ENCODE measurements at regions not wholly inside any gene's neighbourhood (a gene's known extent, or its start where the extent isn't known, plus 50 kb on each side); places are given as distances from the start of the nearest gene placed in this dataset.

DNA sequence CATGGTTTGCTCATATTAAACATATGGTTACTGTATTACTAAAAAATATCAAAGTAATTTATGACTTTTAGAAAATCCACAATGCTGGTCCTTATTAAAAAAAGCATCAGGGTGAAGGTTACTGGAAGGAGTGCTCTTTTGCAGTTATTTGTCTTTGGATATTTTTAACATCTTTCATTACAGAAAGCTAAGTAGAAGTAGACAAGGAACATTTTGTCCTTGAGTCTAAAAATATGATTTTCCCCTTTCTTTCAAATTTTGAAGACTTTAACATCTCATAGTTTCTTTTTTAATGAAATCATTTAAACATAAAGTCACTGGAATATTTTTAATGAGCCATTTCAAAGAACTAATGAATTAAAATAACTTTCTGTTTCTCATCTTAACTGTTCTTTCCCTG is 110.1 kb upstream of the TNS3 start:
- Histone ChIP-seq H3K27me3 (ENCODE audit: insufficient read depth, low read length) (no peaks in the 10 kb centered on the region), H2AFZ (ENCODE audit: low read length, unreplicated experiment) (no peak overlapping the region), H3K79me2 (ENCODE audit: control insufficient read depth, insufficient read depth, low read length, unreplicated experiment) (no peaks in the 10 kb centered on the region), H3K4me1 (ENCODE audit: control insufficient read depth, insufficient read depth, low read length, unreplicated experiment) (peaks cover 6% of the 10 kb centered on the region), H3K4me3 (ENCODE audit: low read depth, low read length) (no peak overlapping the region), H3K36me3 (ENCODE audit: insufficient read depth, low read length) (no peaks in the 10 kb centered on the region), H3K27ac (ENCODE audit: low read depth, low read length) (no peak overlapping the region)

GRCh38 chr7:47690902-47691558 is 109.1 kb upstream of the TNS3 start:
- Histone ChIP-seq H2AFZ (ENCODE audit: low read length, unreplicated experiment) (no peak overlapping the region), H3K27ac (ENCODE audit: low read depth, low read length) (peak overlapping the region; percentile 54)

DNA sequence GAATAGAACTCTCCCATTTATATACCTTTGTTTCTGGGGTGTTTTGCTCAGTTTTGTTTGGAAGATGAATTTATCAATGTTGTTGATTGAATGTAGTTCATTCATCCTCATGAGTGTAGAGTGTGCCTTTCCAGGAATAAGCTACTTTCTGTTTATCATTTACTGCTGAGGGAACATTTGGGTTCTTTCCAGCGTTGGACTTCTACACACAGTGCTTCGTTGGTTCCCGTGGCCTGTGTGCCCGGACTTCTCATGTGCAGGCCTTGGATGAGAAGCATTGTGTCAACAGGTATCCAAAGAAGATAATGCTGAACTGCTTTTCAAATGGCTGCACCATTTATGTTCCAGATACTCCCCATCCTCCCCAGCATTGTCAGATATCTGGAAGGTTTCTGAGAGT is 107.6 kb upstream of the TNS3 start:
- H3K27me3 ChIP-seq (ENCODE audit: insufficient read depth, low read length): no peaks in the 10 kb centered on the region
- H3K4me1 ChIP-seq (ENCODE audit: control insufficient read depth, insufficient read depth, low read length, unreplicated experiment): peaks cover 6% of the 10 kb centered on the region
- H3K79me2 ChIP-seq (ENCODE audit: control insufficient read depth, insufficient read depth, low read length, unreplicated experiment): no peaks in the 10 kb centered on the region
- no peak overlapping the region for H3K27ac ChIP-seq (ENCODE audit: low read depth, low read length)
- H2AFZ ChIP-seq (ENCODE audit: low read length, unreplicated experiment): no peak overlapping the region
- no peak overlapping the region for H3K4me3 ChIP-seq (ENCODE audit: low read depth, low read length)
- no peaks in the 10 kb centered on the region for H3K36me3 ChIP-seq (ENCODE audit: insufficient read depth, low read length)

More at GRCh38 chr7:47690902-47691558, 109.1 kb upstream of the TNS3 start:
- Histone ChIP-seq H3K4me1 (ENCODE audit: control insufficient read depth, insufficient read depth, low read length, unreplicated experiment) (peaks cover 6% of the 10 kb centered on the region), H3K79me2 (ENCODE audit: control insufficient read depth, insufficient read depth, low read length, unreplicated experiment) (no peaks in the 10 kb centered on the region), H3K4me3 (ENCODE audit: low read depth, low read length) (no peak overlapping the region), H3K27me3 (ENCODE audit: insufficient read depth, low read length) (no peaks in the 10 kb centered on the region), H3K36me3 (ENCODE audit: insufficient read depth, low read length) (no peaks in the 10 kb centered on the region)

DNA sequence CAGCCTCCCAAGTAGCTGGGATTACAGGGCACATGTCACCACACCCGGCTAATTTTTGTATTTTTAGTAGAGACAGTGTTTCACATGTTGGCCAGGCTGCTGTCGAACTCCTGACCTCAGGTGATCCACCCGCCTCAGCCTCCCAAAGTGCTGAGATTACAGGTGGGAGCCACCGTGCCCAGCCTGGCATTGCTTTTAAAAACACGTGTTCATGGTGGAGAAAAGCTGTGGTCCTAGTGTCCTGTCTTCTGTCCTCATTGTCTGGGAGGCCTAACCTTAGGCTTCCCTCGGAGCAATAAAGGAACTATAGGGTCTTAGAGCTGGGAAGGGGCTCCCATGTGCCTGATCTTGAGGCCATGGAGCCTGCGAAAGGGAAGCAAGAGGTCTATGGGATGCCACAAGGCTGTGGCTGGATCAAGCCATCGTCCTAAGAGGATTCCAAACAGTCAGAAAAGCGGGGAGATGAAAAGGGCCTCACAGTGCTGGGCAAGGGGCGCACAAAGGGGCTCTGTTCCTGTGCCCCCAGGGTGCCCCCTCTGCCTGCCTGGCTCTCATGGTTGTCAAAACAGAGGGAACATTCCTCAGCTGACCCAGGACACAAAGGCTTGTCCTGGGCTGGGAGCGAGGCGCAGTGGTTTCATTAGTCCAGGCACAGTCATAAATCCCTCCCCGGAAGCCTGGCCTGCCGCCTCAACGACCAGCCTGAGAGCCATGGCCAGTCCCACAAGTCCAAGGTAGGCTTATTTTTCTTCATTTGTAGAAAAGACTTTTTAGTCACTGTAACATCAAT is 106.6 kb upstream of the TNS3 start:
- no peak overlapping the region for H3K27ac ChIP-seq (ENCODE audit: low read depth, low read length)
- no peak overlapping the region for H3K4me3 ChIP-seq (ENCODE audit: low read depth, low read length)
- no peaks in the 10 kb centered on the region for H3K36me3 ChIP-seq (ENCODE audit: insufficient read depth, low read length)
- peaks cover 6% of the 10 kb centered on the region for H3K4me1 ChIP-seq (ENCODE audit: control insufficient read depth, insufficient read depth, low read length, unreplicated experiment)
- no peak overlapping the region for H2AFZ ChIP-seq (ENCODE audit: low read length, unreplicated experiment)
- no peaks in the 10 kb centered on the region for H3K27me3 ChIP-seq (ENCODE audit: insufficient read depth, low read length)
- no peaks in the 10 kb centered on the region for H3K79me2 ChIP-seq (ENCODE audit: control insufficient read depth, insufficient read depth, low read length, unreplicated experiment)

GRCh38 chr7:47685712-47686376 is 103.9 kb upstream of the TNS3 start:
- Histone ChIP-seq H3K4me1 (ENCODE audit: control insufficient read depth, insufficient read depth, low read length, unreplicated experiment) (peaks cover under 1% of the 10 kb centered on the region), H3K36me3 (ENCODE audit: insufficient read depth, low read length) (no peaks in the 10 kb centered on the region), H3K4me3 (ENCODE audit: low read depth, low read length) (no peak overlapping the region), H3K79me2 (ENCODE audit: control insufficient read depth, insufficient read depth, low read length, unreplicated experiment) (no peaks in the 10 kb centered on the region), H3K27me3 (ENCODE audit: insufficient read depth, low read length) (no peaks in the 10 kb centered on the region), H2AFZ (ENCODE audit: low read length, unreplicated experiment) (no peak overlapping the region), H3K27ac (ENCODE audit: low read depth, low read length) (no peak overlapping the region)

DNA sequence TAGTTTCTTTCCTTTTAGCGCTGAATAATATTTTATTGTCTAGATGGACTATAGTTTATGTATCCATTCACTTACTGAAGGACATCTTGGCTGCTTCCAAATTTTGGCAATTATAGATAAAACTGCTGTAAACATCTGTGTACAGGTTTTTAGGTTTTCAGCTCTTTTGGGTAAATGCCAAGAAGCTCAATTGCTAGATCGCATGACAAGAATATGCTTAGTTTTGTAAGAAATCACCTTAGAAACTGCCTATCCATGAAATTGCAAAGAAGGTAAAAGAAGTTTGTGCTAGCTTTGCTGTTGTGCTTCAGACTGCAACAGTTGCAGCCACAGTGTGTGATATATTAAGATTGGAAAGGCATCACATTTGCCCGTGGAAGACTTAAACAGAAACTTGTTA is 103.2 kb upstream of the TNS3 start:
- no peak overlapping the region for H3K4me3 ChIP-seq (ENCODE audit: low read depth, low read length)
- no peak overlapping the region for H3K27ac ChIP-seq (ENCODE audit: low read depth, low read length)
- no peaks in the 10 kb centered on the region for H3K79me2 ChIP-seq (ENCODE audit: control insufficient read depth, insufficient read depth, low read length, unreplicated experiment)
- no peak overlapping the region for H2AFZ ChIP-seq (ENCODE audit: low read length, unreplicated experiment)
- H3K27me3 ChIP-seq (ENCODE audit: insufficient read depth, low read length): no peaks in the 10 kb centered on the region
- no peaks in the 10 kb centered on the region for H3K4me1 ChIP-seq (ENCODE audit: control insufficient read depth, insufficient read depth, low read length, unreplicated experiment)
- no peaks in the 10 kb centered on the region for H3K36me3 ChIP-seq (ENCODE audit: insufficient read depth, low read length)

GRCh38 chr7:47684728-47685127 is 102.8 kb upstream of the TNS3 start:
- Histone ChIP-seq H2AFZ (ENCODE audit: low read length, unreplicated experiment) (no peak overlapping the region), H3K4me1 (ENCODE audit: control insufficient read depth, insufficient read depth, low read length, unreplicated experiment) (no peaks in the 10 kb centered on the region), H3K27me3 (ENCODE audit: insufficient read depth, low read length) (no peaks in the 10 kb centered on the region), H3K79me2 (ENCODE audit: control insufficient read depth, insufficient read depth, low read length, unreplicated experiment) (no peaks in the 10 kb centered on the region), H3K36me3 (ENCODE audit: insufficient read depth, low read length) (no peaks in the 10 kb centered on the region), H3K4me3 (ENCODE audit: low read depth, low read length) (no peak overlapping the region), H3K27ac (ENCODE audit: low read depth, low read length) (no peak overlapping the region)

- Histone ChIP-seq H2AFZ (ENCODE audit: low read length, unreplicated experiment) (no peak overlapping the region), H3K4me1 (ENCODE audit: control insufficient read depth, insufficient read depth, low read length, unreplicated experiment) (no peaks in the 10 kb centered on the region), H3K36me3 (ENCODE audit: insufficient read depth, low read length) (no peaks in the 10 kb centered on the region), H3K4me3 (ENCODE audit: low read depth, low read length) (no peak overlapping the region), H3K79me2 (ENCODE audit: control insufficient read depth, insufficient read depth, low read length, unreplicated experiment) (no peaks in the 10 kb centered on the region), H3K27ac (ENCODE audit: low read depth, low read length) (no peak overlapping the region), H3K27me3 (ENCODE audit: insufficient read depth, low read length) (no peaks in the 10 kb centered on the region)
Measured at GRCh38 chr7:47683485-47683898, 101.6 kb upstream of the TNS3 start.

DNA sequence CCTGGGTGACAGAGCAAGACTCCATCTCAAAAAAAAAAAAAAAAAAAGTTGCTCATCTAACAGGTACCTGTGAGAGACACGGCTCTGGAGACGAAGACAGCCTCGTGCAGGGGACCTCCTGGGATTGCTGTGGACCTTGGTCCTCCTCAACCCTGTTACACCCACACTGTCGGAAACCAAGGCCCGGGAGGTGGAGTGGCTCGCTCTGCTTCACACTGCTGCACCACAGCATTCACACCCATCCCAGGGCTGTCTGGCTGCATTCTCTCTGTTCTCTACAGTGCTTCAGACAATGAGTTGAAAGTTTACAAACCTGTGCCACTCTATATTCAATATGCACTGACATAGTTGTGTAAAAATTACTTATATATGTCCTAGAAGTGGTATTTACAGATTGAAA is 101.0 kb upstream of the TNS3 start:
- H3K4me1 ChIP-seq (ENCODE audit: control insufficient read depth, insufficient read depth, low read length, unreplicated experiment): no peaks in the 10 kb centered on the region

GRCh38 chr7:47681249-47681810 is 99.4 kb upstream of the TNS3 start:
- Histone ChIP-seq H3K4me3 (ENCODE audit: low read depth, low read length) (no peak overlapping the region), H3K79me2 (ENCODE audit: control insufficient read depth, insufficient read depth, low read length, unreplicated experiment) (no peaks in the 10 kb centered on the region), H3K4me1 (ENCODE audit: control insufficient read depth, insufficient read depth, low read length, unreplicated experiment) (no peaks in the 10 kb centered on the region), H3K27me3 (ENCODE audit: insufficient read depth, low read length) (no peaks in the 10 kb centered on the region), H3K36me3 (ENCODE audit: insufficient read depth, low read length) (no peaks in the 10 kb centered on the region), H2AFZ (ENCODE audit: low read length, unreplicated experiment) (no peak overlapping the region), H3K27ac (ENCODE audit: low read depth, low read length) (no peak overlapping the region)

More for the DNA sequence above, 101.0 kb upstream of the TNS3 start:
- H2AFZ ChIP-seq (ENCODE audit: low read length, unreplicated experiment): no peak overlapping the region
- H3K36me3 ChIP-seq (ENCODE audit: insufficient read depth, low read length): no peaks in the 10 kb centered on the region
- H3K4me3 ChIP-seq (ENCODE audit: low read depth, low read length): no peak overlapping the region
- no peaks in the 10 kb centered on the region for H3K79me2 ChIP-seq (ENCODE audit: control insufficient read depth, insufficient read depth, low read length, unreplicated experiment)
- H3K27me3 ChIP-seq (ENCODE audit: insufficient read depth, low read length): no peaks in the 10 kb centered on the region
- no peak overlapping the region for H3K27ac ChIP-seq (ENCODE audit: low read depth, low read length)

Measured in ACC112 (cell line).